HCT116 (cell line): ENCODE measurements at regions not wholly inside any gene's neighbourhood (a gene's known extent, or its start where the extent isn't known, plus 50 kb on each side); places are given as distances from the start of the nearest gene placed in this dataset.

ENCODE experiments used
- ELF1 ChIP-seq: IDR thresholded peaks from 2 replicates; pipeline ENCODE4 v1.6.1; 2012; ENCODE audit warnings: low read depth, borderline replicate concordance
- EZH2phosphoT487 ChIP-seq: fragments of 200-600 bp; IDR thresholded peaks from 2 replicates; pipeline ENCODE4 v1.6.1; 2018; ENCODE audit warnings: antibody characterized with exemption, borderline replicate concordance
- FOSL1 ChIP-seq: IDR thresholded peaks from 2 replicates; pipeline ENCODE4 v1.6.1; 2012; ENCODE audit warnings: low read depth
- TF ChIP-seq, protein P1 (sequence below), 3 experiments: fragments of 200-600 bp in 1 of 3; sonication (generic) in 1 of 3; IDR thresholded peaks in 2 of 3; conservative IDR thresholded peaks in 1 of 3; 2 replicates each; pipeline ENCODE4 v1.5.1; 2012 to 2017; ENCODE audit warnings: low read depth in 2 of 3, low read length in 2 of 3, antibody characterized with exemption in 1 of 3, borderline replicate concordance in 1 of 3, control low read depth in 1 of 3, mild to moderate bottlenecking in 1 of 3, mixed read lengths in 1 of 3, mixed run types in 1 of 3, moderate library complexity in 1 of 3; ENCODE audit not compliant: insufficient read depth in 1 of 3

DNA sequence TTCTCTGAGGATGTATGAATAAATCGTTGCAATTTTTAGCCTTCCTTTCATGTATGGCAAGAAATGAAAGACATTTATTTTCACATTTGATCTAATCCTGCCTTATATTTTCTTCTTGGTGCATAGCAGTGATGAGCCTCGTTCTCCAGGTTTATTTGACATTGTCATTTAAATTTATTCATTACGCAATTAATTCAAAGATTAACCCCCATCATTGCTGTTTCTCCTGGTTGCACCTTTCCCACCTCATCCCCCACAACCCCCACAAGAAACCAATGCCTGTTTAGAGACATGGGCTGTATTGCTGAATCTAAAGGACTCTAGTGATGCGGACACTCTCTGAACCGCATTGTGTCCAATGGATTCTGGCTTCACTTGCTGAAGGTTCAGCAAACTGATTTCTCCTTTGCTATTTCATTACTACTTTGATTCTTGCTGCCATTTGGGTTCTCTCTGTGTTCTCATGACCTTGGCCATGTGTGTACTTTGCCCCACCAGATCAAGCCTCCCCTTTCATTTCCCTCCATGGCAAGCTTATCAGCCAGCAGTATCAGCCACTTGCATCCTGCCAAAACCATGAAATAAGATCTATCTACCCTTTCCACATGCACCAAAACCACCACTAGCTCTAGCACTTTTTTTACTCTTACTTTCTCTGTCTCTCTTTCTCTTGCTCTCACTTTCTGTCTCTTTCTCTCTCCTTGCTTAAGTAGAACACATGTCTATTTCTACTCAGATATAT, 382.7 kb downstream of the GBE1 start:
- TF ChIP-seq ELF1 (no peak), FOSL1 (no peak), EZH2phosphoT487 (no peak)
- TF ChIP-seq, protein P1, sequence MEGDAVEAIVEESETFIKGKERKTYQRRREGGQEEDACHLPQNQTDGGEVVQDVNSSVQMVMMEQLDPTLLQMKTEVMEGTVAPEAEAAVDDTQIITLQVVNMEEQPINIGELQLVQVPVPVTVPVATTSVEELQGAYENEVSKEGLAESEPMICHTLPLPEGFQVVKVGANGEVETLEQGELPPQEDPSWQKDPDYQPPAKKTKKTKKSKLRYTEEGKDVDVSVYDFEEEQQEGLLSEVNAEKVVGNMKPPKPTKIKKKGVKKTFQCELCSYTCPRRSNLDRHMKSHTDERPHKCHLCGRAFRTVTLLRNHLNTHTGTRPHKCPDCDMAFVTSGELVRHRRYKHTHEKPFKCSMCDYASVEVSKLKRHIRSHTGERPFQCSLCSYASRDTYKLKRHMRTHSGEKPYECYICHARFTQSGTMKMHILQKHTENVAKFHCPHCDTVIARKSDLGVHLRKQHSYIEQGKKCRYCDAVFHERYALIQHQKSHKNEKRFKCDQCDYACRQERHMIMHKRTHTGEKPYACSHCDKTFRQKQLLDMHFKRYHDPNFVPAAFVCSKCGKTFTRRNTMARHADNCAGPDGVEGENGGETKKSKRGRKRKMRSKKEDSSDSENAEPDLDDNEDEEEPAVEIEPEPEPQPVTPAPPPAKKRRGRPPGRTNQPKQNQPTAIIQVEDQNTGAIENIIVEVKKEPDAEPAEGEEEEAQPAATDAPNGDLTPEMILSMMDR (IDR thresholded peaks at IDR 0.05 in 2 of 3, conservative IDR thresholded peaks at IDR 0.05 in 1 of 3; ENCODE audit: borderline replicate concordance in 1 of 3, insufficient read depth in 1 of 3, low read depth in 2 of 3, low read length in 2 of 3), result no peak
